Uterus (tissue), 3 donors: ENCODE measurements at regions not wholly inside any gene's neighbourhood (a gene's known extent, or its start where the extent isn't known, plus 50 kb on each side); places are given as distances from the start of the nearest gene placed in this dataset.

Experiments used
- DNase-seq, 2 donors: peaks; one replicate each; pipeline ENCODE4 v3.0.0-alpha.2; 2019 to 2020
- H3K27ac ChIP-seq, 2 donors: fragments of 200-600 bp; sonication (generic); 1 replicate in 1 of 2; 2 replicates in 1 of 2; pipeline ENCODE4 v1.5.1; 2016 to 2018
- H3K27me3 ChIP-seq, 2 donors: fragments of 200-600 bp; sonication (generic); one replicate each; pipeline ENCODE4 v1.5.1; 2018 to 2019; ENCODE audit warnings: control low read depth in 1 of 2
- H3K36me3 ChIP-seq, 2 donors: fragments of 200-600 bp; sonication (generic); one replicate each; pipeline ENCODE4 v1.5.1; 2019; ENCODE audit warnings: control low read depth in 1 of 2
- H3K4me1 ChIP-seq, 2 donors: fragments of 200-600 bp; sonication (generic); one replicate each; pipeline ENCODE4 v1.5.1; 2018 to 2019; ENCODE audit warnings: control low read depth in 1 of 2
- H3K4me3 ChIP-seq, 2 donors: fragments of 200-600 bp; sonication (generic); 1 replicate in 1 of 2; 2 replicates in 1 of 2; pipeline ENCODE4 v1.5.1; 2018 to 2019; ENCODE audit warnings: mild to moderate bottlenecking in 1 of 2
- H3K9me3 ChIP-seq, 2 donors: fragments of 200-600 bp; sonication (generic); one replicate each; pipeline ENCODE4 v1.5.1; 2019; ENCODE audit warnings: control low read depth in 1 of 2
- POLR2A ChIP-seq, 2 donors: fragments of 450-650 bp; IDR thresholded peaks; one replicate each; pipeline ENCODE4 v1.6.1; 2016; ENCODE audit warnings: antibody characterized with exemption in 2 of 2, mild to moderate bottlenecking in 1 of 2, moderate library complexity in 1 of 2
- intact Hi-C: fragments of 100-400 bp; cut with DNase I; formaldehyde crosslinking; loops from one replicate; pipeline ENCODE4 v1.15.1; 2023; ENCODE audit warnings: low total_unique reads
- TF ChIP-seq, protein P1 (sequence below), 4 experiments: fragments of 200-600 bp in 2 of 4; fragments of 450-650 bp in 2 of 4; sonication (generic) in 2 of 4; IDR thresholded peaks; one replicate each; pipeline ENCODE4 v1.5.1; 2016 to 2019; ENCODE audit warnings: antibody characterized with exemption in 4 of 4, mild to moderate bottlenecking in 2 of 4, moderate library complexity in 1 of 4
- donor health status: DM: yes; HTN: yes; CAD: no.

DNA sequence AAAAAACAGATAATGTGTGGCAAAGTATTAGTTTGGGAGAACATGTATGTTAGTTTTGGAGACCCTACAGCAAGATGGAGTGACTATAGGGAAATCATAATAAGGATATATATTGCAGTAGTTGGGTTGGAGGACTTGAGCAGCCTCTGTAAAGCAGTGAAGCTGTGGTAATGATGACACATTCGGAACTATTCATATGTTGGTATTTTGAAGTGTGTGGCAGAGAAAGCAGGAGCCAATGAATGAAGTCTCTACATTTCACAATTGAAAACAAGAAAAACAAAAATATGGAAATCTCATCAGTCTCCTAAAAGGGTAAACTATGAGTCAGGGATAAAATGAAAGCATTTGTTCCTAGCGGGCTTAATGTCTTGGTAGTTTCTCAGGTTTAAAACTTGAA is 645.9 kb downstream of the OTOL1 start:
- no peaks in the 10 kb centered on the region for H3K9me3 ChIP-seq
- H3K4me3 ChIP-seq: no peak overlapping the region
- intact Hi-C loops: no loop called here
- H3K27me3 ChIP-seq: no peaks in the 10 kb centered on the region
- peaks cover 0 to 4% of the 10 kb centered on the region in 2 donors for H3K36me3 ChIP-seq
- no peak for DNase-seq
- no peaks in the 10 kb centered on the region for H3K4me1 ChIP-seq
- TF ChIP-seq, protein P1, sequence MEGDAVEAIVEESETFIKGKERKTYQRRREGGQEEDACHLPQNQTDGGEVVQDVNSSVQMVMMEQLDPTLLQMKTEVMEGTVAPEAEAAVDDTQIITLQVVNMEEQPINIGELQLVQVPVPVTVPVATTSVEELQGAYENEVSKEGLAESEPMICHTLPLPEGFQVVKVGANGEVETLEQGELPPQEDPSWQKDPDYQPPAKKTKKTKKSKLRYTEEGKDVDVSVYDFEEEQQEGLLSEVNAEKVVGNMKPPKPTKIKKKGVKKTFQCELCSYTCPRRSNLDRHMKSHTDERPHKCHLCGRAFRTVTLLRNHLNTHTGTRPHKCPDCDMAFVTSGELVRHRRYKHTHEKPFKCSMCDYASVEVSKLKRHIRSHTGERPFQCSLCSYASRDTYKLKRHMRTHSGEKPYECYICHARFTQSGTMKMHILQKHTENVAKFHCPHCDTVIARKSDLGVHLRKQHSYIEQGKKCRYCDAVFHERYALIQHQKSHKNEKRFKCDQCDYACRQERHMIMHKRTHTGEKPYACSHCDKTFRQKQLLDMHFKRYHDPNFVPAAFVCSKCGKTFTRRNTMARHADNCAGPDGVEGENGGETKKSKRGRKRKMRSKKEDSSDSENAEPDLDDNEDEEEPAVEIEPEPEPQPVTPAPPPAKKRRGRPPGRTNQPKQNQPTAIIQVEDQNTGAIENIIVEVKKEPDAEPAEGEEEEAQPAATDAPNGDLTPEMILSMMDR (IDR thresholded peaks at IDR 0.05): no peak
- TF ChIP-seq POLR2A (IDR thresholded peaks at IDR 0.05): no peak
- no peak overlapping the region for H3K27ac ChIP-seq

DNA sequence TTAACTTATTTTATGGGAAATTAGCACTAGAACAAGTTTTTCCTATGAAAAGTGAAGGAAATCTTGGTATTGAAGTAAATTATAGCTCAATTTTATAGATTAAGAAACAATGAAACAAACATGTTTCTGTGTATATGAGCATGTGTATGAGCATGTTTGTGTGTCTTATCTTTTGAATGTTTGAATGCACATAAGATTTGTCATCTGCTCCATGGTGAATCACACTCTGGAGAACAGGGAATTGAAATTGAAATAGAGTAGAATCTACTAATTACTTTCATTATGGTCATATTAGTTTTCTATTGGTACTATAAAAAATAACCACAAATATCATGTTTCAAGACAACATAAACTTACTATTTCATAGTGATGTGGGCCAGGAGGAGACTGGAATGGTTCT is 646.6 kb downstream of the OTOL1 start:
- Histone ChIP-seq H3K36me3 (peaks cover 0 to 4% of the 10 kb centered on the region in 2 donors), H3K9me3 (no peaks in the 10 kb centered on the region), H3K4me1 (no peaks in the 10 kb centered on the region), H3K27me3 (no peaks in the 10 kb centered on the region), H3K27ac (no peak overlapping the region), H3K4me3 (no peak overlapping the region)
- DNase-seq: no peak
- TF ChIP-seq, protein P1 (IDR thresholded peaks at IDR 0.05): no peak
- no peak for TF ChIP-seq POLR2A (IDR thresholded peaks at IDR 0.05)
- intact Hi-C loops: no loop called here

DNA sequence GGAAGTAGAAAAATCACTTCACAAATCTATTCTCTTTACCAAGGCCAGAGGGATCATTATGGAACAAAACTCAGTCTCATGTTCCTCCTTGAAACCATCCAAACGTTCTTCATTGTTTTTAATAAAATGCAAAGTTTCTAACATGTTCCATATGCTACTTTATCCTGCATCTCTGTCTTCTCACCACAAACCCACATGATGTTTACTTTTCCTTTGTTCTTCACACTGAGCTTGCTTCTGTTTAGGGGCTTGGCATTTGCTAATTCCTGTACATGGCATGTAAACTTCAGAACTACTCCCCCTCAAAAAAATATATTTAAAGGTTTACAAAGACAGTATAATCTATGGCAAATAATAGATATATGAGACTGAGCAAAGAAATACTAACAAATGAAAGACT is 651.4 kb downstream of the OTOL1 start:
- intact Hi-C loops: no loop called here
- no peak for DNase-seq

DNA sequence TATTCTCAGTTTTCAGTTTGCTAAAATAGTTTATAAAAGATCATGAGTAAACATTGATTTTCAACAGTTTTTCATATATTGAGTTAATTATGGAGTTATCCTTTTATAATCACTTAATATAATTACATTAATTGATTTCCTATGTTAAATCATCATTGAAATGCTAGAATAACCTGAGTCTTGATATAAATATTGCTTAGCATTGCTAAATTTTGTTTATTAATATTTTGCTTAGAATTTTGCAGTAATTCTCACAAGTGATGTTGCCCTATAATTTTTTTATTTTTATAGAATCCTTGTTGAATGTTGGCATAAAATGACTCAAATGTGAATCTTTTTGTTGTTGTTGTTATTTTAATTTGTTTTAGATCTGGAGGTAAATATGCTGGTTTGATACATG is 654.2 kb downstream of the OTOL1 start:
- no peaks in the 10 kb centered on the region for H3K9me3 ChIP-seq
- no peak for TF ChIP-seq POLR2A (IDR thresholded peaks at IDR 0.05)
- TF ChIP-seq, protein P1 (IDR thresholded peaks at IDR 0.05): no peak
- H3K36me3 ChIP-seq: no peaks in the 10 kb centered on the region
- no peak for DNase-seq
- intact Hi-C loops: no loop called here
- no peak overlapping the region for H3K4me3 ChIP-seq
- H3K27ac ChIP-seq: no peak overlapping the region
- H3K27me3 ChIP-seq: no peaks in the 10 kb centered on the region
- H3K4me1 ChIP-seq: no peaks in the 10 kb centered on the region

More for the DNA sequence above, 651.4 kb downstream of the OTOL1 start:
- Histone ChIP-seq H3K27me3 (no peaks in the 10 kb centered on the region), H3K36me3 (no peaks in the 10 kb centered on the region), H3K27ac (no peak overlapping the region), H3K4me1 (no peaks in the 10 kb centered on the region), H3K9me3 (no peaks in the 10 kb centered on the region), H3K4me3 (no peak overlapping the region)
- TF ChIP-seq POLR2A (IDR thresholded peaks at IDR 0.05): no peak
- TF ChIP-seq, protein P1 (IDR thresholded peaks at IDR 0.05): no peak

DNA sequence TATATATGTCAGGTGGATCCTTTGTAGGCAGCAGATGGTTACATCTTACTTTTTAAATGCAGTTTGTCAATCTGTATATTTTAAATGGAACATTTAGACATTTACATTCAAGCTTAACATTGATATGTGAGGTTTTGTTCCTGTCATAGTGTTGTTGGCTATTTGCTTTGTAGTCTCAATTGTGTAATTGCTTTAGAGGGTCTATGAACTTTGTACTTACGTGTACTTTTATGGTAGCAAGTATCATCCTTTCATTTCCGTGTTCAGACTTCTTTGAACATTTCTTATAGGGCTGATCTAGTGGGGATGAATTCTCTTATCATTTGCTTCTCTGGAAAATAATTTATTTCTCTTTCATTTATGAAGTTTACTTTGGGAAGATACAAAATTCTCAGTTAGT is 656.0 kb downstream of the OTOL1 start:
- no peak for DNase-seq
- no peaks in the 10 kb centered on the region for H3K9me3 ChIP-seq
- intact Hi-C loops: no loop called here
- TF ChIP-seq, protein P1 (IDR thresholded peaks at IDR 0.05): no peak
- TF ChIP-seq POLR2A (IDR thresholded peaks at IDR 0.05): no peak
- H3K4me1 ChIP-seq: no peaks in the 10 kb centered on the region
- H3K27ac ChIP-seq: no peak overlapping the region
- H3K4me3 ChIP-seq: no peak overlapping the region
- H3K27me3 ChIP-seq: no peaks in the 10 kb centered on the region
- H3K36me3 ChIP-seq: no peaks in the 10 kb centered on the region
